HEK293 (cell line): ENCODE measurements at regions not wholly inside any gene's neighbourhood (a gene's known extent, or its start where the extent isn't known, plus 50 kb on each side); places are given as distances from the start of the nearest gene placed in this dataset.

Experiments used
- CTCF ChIA-PET: fragments of 350-600 bp; formaldehyde crosslinking; extraction: SDS; loops from one replicate; lab custom pipeline; 2021; ENCODE audit warnings: antibody characterized with exemption; lab: Yijun Ruan, JAX
- POLR2A ChIA-PET: fragments of 300-600 bp; formaldehyde crosslinking; extraction: SDS; loops from one replicate; lab custom pipeline; 2020; ENCODE audit warnings: antibody characterized with exemption, inconsistent platforms; lab: Yijun Ruan, JAX
- H3K27ac ChIP-seq: fragments of 200-500 bp; sonication (Bioruptor generic); 2 replicates; pipeline ENCODE4 v1.5.1; 2014; ENCODE audit warnings: low read depth, low read length, control low read depth, inconsistent platforms; ENCODE audit errors: extremely low read depth
- H3K36me3 ChIP-seq, 2 experiments: fragments of 200-500 bp in 1 of 2; sonication (Bioruptor generic) in 1 of 2; 1 replicate in 1 of 2; 2 replicates in 1 of 2; pipeline ENCODE4 v1.5.1; 2014 to 2017; ENCODE audit warnings: inconsistent platforms in 2 of 2, low read length in 2 of 2; ENCODE audit not compliant: control insufficient read depth in 2 of 2, insufficient read depth in 1 of 2
- H3K4me1 ChIP-seq: fragments of 200-500 bp; sonication (Bioruptor generic); 2 replicates; pipeline ENCODE4 v1.5.1; 2014; ENCODE audit warnings: mild to moderate bottlenecking, low read length, inconsistent platforms; ENCODE audit not compliant: control insufficient read depth, insufficient read depth
- H3K4me3 ChIP-seq: 2 replicates; pipeline ENCODE4 v1.5.1; 2011; ENCODE audit warnings: low read depth, mild to moderate bottlenecking, control low read depth, low read length, moderate library complexity
- H3K9me3 ChIP-seq: fragments of 200-500 bp; sonication (Bioruptor generic); 2 replicates; pipeline ENCODE4 v1.5.1; 2014; ENCODE audit warnings: low read depth, low read length, inconsistent platforms; ENCODE audit not compliant: control insufficient read depth, insufficient read depth
- PRDM1 ChIP-seq: fragments of 450-650 bp; formaldehyde crosslinking; IDR thresholded peaks from 2 replicates; pipeline ENCODE4; 2016; ENCODE audit warnings: missing biosample characterization, missing genetic modification characterization
- SCRT2 ChIP-seq: fragments of 450-650 bp; formaldehyde crosslinking; IDR thresholded peaks from 2 replicates; pipeline ENCODE4 v1.5.1; 2016; ENCODE audit warnings: missing biosample characterization, missing genetic modification characterization
- ZBTB48 ChIP-seq: fragments of 450-650 bp; formaldehyde crosslinking; IDR thresholded peaks from 2 replicates; pipeline ENCODE4 v1.5.1; 2016; ENCODE audit warnings: missing biosample characterization, missing genetic modification characterization
- ZFHX2 ChIP-seq: fragments of 450-650 bp; formaldehyde crosslinking; conservative IDR thresholded peaks from 2 replicates; pipeline ENCODE4 v1.5.1; 2016; ENCODE audit warnings: missing biosample characterization, missing genetic modification characterization
- ZNF112 ChIP-seq: fragments of 450-650 bp; formaldehyde crosslinking; IDR thresholded peaks from 2 replicates; pipeline ENCODE4 v1.5.0; 2017; ENCODE audit warnings: missing biosample characterization, missing genetic modification characterization
- ZNF175 ChIP-seq: fragments of 450-650 bp; formaldehyde crosslinking; IDR thresholded peaks from 2 replicates; pipeline ENCODE4 v1.5.1; 2016; ENCODE audit warnings: missing biosample characterization, missing genetic modification characterization
- ZNF2 ChIP-seq: fragments of 450-650 bp; formaldehyde crosslinking; IDR thresholded peaks from 2 replicates; pipeline ENCODE4 v1.5.1; 2016; ENCODE audit warnings: missing biosample characterization, missing genetic modification characterization
- ZNF341 ChIP-seq: fragments of 450-650 bp; formaldehyde crosslinking; IDR thresholded peaks from 2 replicates; pipeline ENCODE4; 2016; ENCODE audit warnings: low read depth, missing biosample characterization, missing genetic modification characterization
- ZNF37A ChIP-seq: fragments of 450-650 bp; IDR thresholded peaks from 2 replicates; pipeline ENCODE4 v1.5.1; 2018; ENCODE audit warnings: missing biosample characterization, missing genetic modification characterization
- ZNF404 ChIP-seq: fragments of 450-650 bp; formaldehyde crosslinking; IDR thresholded peaks from 2 replicates; pipeline ENCODE4 v1.5.1; 2017; ENCODE audit warnings: missing biosample characterization, missing genetic modification characterization
- ZNF473 ChIP-seq: fragments of 450-650 bp; formaldehyde crosslinking; IDR thresholded peaks from 2 replicates; pipeline ENCODE4 v1.5.1; 2017; ENCODE audit warnings: missing biosample characterization, missing genetic modification characterization
- ZNF501 ChIP-seq: fragments of 450-650 bp; formaldehyde crosslinking; IDR thresholded peaks from 2 replicates; pipeline ENCODE4 v1.5.1; 2016; ENCODE audit warnings: missing biosample characterization, missing genetic modification characterization
- ZNF629 ChIP-seq: fragments of 450-650 bp; formaldehyde crosslinking; IDR thresholded peaks from 2 replicates; pipeline ENCODE4 v1.5.1; 2017; ENCODE audit warnings: missing biosample characterization, missing genetic modification characterization
- ZNF747 ChIP-seq: fragments of 450-650 bp; formaldehyde crosslinking; IDR thresholded peaks from 2 replicates; pipeline ENCODE4 v1.5.1; 2016; ENCODE audit warnings: missing biosample characterization, missing genetic modification characterization
- ZNF76 ChIP-seq: fragments of 450-650 bp; formaldehyde crosslinking; IDR thresholded peaks from 2 replicates; pipeline ENCODE4; 2016; ENCODE audit warnings: low read depth, missing biosample characterization, missing genetic modification characterization, borderline replicate concordance
- TF ChIP-seq, protein P1 (sequence below): fragments of 450-650 bp; formaldehyde crosslinking; IDR thresholded peaks from 2 replicates; pipeline ENCODE4 v1.5.1; 2017; ENCODE audit warnings: missing biosample characterization, missing genetic modification characterization
- TF ChIP-seq, protein P2 (sequence below): fragments of 450-650 bp; formaldehyde crosslinking; IDR thresholded peaks from 2 replicates; pipeline ENCODE4 v1.5.1; 2016; ENCODE audit warnings: missing biosample characterization, missing genetic modification characterization, borderline replicate concordance
- TF ChIP-seq, protein P3 (sequence below): fragments of 450-650 bp; formaldehyde crosslinking; IDR thresholded peaks from 2 replicates; pipeline ENCODE4 v1.5.1; 2017; ENCODE audit warnings: missing biosample characterization, missing genetic modification characterization
- TF ChIP-seq, protein P4 (sequence below): sonication (generic); formaldehyde crosslinking; IDR thresholded peaks from 2 replicates; pipeline ENCODE4 v1.8.1; 2022; ENCODE audit warnings: mild to moderate bottlenecking, moderate library complexity, missing genetic modification reagents
- TF ChIP-seq, protein P5 (sequence below): fragments of 450-650 bp; formaldehyde crosslinking; IDR thresholded peaks from 2 replicates; pipeline ENCODE4 v1.5.1; 2016; ENCODE audit warnings: missing biosample characterization, missing genetic modification characterization

DNA sequence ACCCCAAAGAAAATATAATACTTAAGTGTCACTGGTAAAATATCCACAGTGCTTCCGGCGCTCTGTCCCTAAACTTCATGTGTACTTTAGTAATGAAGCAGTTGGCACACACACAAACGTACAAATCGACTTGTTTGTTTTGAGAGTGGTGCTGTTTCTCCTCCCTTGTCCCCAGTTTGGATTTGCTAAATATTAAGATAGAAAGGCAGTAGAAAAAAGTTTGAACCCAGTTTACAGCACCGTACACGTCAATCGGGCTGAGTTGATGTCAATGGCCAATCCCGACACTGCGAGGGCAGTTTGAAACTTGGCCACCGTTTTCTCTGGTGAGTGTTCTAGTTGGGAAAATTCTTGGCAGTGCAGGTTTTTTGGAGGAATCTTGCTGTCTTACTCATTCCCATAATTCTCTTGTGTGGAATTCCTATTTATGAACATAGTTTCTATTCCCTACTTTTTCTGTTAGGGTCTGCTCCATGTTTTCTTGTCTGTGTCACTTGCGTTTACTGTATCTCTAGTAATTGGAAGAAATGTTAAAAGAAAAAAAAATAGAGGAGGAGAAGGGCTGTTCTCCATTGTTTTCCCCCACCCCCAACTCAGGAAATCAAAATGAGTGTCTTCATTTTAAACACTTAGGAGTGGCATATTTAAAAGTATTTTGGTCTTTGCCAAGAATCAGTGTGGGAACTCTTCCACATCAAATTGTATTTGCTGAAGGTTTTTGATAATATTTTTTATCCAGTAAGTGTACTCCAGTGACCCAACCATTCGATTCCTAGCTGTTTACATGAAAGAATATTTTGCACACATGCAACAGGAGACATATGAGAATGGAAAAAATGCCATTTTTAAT is 72.3 kb downstream of the OR2B2 start:
- no peaks in the 10 kb centered on the region for H3K4me1 ChIP-seq
- no peak overlapping the region for H3K27ac ChIP-seq
- H3K9me3 ChIP-seq, result no peaks in the 10 kb centered on the region
- CTCF ChIA-PET, result interaction anchor here (0.6 to 1.2 kb wide), 3 partner anchors 19 to 54 kb away, joined by 3 to 6 read pairs (median 3); a partner anchor contains a TSS
- peak overlapping the region; percentile 48 for H3K4me3 ChIP-seq
- POLR2A ChIA-PET, result interaction anchor here (1.0 to 6.4 kb wide), 13 partner anchors 10 to 693 kb away, joined by 3 to 220 read pairs (median 14); a partner anchor contains a TSS
- H3K36me3 ChIP-seq, result no peaks in the 10 kb centered on the region
- TF ChIP-seq ZNF76 (tag by site-specific recombination) (peak; percentile 52; the same call in 1 of the 2 replicates), SCRT2 (tag by site-specific recombination) (peak; percentile 68), ZNF629 (tag by site-specific recombination) (0 out of 2 replicates have a peak, but pooled peaks have one; percentile 39), ZNF747 (tag by site-specific recombination) (no peak), ZNF341 (tag by site-specific recombination) (peak; percentile 78), ZNF37A (tag by site-specific recombination) (no peak), ZNF404 (tag by site-specific recombination) (no peak), ZNF473 (tag by site-specific recombination) (no peak), ZNF112 (tag by site-specific recombination) (no peak), PRDM1 (tag by site-specific recombination) (peak; percentile 50), ZBTB48 (tag by site-specific recombination) (no peak)
- TF ChIP-seq, protein P1, sequence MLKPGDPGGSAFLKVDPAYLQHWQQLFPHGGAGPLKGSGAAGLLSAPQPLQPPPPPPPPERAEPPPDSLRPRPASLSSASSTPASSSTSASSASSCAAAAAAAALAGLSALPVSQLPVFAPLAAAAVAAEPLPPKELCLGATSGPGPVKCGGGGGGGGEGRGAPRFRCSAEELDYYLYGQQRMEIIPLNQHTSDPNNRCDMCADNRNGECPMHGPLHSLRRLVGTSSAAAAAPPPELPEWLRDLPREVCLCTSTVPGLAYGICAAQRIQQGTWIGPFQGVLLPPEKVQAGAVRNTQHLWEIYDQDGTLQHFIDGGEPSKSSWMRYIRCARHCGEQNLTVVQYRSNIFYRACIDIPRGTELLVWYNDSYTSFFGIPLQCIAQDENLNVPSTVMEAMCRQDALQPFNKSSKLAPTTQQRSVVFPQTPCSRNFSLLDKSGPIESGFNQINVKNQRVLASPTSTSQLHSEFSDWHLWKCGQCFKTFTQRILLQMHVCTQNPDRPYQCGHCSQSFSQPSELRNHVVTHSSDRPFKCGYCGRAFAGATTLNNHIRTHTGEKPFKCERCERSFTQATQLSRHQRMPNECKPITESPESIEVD, result peak; percentile 38
- TF ChIP-seq, protein P2, sequence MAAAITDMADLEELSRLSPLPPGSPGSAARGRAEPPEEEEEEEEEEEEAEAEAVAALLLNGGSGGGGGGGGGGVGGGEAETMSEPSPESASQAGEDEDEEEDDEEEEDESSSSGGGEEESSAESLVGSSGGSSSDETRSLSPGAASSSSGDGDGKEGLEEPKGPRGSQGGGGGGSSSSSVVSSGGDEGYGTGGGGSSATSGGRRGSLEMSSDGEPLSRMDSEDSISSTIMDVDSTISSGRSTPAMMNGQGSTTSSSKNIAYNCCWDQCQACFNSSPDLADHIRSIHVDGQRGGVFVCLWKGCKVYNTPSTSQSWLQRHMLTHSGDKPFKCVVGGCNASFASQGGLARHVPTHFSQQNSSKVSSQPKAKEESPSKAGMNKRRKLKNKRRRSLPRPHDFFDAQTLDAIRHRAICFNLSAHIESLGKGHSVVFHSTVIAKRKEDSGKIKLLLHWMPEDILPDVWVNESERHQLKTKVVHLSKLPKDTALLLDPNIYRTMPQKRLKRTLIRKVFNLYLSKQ (tag by site-specific recombination), result no peak
- TF ChIP-seq, protein P3, sequence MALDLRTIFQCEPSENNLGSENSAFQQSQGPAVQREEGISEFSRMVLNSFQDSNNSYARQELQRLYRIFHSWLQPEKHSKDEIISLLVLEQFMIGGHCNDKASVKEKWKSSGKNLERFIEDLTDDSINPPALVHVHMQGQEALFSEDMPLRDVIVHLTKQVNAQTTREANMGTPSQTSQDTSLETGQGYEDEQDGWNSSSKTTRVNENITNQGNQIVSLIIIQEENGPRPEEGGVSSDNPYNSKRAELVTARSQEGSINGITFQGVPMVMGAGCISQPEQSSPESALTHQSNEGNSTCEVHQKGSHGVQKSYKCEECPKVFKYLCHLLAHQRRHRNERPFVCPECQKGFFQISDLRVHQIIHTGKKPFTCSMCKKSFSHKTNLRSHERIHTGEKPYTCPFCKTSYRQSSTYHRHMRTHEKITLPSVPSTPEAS (tag by site-specific recombination), result 0 out of 2 replicates have a peak, but pooled peaks have one; percentile 14
- TF ChIP-seq, protein P4, sequence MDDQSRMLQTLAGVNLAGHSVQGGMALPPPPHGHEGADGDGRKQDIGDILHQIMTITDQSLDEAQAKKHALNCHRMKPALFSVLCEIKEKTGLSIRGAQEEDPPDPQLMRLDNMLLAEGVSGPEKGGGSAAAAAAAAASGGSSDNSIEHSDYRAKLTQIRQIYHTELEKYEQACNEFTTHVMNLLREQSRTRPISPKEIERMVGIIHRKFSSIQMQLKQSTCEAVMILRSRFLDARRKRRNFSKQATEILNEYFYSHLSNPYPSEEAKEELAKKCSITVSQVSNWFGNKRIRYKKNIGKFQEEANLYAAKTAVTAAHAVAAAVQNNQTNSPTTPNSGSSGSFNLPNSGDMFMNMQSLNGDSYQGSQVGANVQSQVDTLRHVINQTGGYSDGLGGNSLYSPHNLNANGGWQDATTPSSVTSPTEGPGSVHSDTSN, result no peak

DNA sequence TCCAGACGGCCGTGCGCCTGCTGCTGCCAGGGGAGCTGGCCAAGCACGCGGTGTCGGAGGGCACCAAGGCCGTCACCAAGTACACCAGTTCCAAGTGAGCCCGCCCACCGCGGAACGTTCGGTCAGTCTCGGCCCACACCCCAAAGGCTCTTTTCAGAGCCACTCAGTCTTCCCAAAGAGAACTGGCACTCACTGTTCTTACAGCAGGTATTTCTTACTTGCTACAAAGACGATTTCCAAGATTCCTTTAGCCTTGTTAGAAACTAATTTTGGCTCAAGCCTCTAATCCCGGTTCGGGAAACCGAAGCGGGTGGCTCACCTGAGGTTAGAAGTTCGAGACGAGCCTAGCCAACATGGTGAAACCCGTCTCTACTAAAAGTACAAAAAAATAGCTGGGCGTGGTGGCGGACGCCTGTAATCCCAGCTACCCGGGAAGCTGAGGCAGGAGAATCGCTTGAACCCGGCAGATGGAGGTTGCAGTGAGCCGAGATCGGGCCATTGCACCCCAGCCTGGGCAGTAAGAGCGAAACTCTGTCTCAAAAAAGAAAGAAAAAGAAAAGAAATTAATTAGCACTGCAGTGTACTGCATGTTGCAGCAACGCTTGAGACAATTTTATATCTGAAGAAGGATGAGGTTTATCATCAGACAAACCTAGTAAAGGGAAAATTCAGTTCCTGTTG is 73.1 kb downstream of the OR2B2 start:
- Histone ChIP-seq H3K4me1 (no peaks in the 10 kb centered on the region), H3K27ac (peak overlapping the region; percentile 90), H3K9me3 (no peaks in the 10 kb centered on the region)
- TF ChIP-seq ZBTB48 (tag by site-specific recombination), result no peak
- 0 out of 2 replicates have a peak, but pooled peaks have one; percentile 17 for TF ChIP-seq ZNF501 (tag by site-specific recombination)
- TF ChIP-seq, protein P5, sequence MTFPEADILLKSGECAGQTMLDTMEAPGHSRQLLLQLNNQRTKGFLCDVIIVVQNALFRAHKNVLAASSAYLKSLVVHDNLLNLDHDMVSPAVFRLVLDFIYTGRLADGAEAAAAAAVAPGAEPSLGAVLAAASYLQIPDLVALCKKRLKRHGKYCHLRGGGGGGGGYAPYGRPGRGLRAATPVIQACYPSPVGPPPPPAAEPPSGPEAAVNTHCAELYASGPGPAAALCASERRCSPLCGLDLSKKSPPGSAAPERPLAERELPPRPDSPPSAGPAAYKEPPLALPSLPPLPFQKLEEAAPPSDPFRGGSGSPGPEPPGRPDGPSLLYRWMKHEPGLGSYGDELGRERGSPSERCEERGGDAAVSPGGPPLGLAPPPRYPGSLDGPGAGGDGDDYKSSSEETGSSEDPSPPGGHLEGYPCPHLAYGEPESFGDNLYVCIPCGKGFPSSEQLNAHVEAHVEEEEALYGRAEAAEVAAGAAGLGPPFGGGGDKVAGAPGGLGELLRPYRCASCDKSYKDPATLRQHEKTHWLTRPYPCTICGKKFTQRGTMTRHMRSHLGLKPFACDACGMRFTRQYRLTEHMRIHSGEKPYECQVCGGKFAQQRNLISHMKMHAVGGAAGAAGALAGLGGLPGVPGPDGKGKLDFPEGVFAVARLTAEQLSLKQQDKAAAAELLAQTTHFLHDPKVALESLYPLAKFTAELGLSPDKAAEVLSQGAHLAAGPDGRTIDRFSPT, result 0 out of 2 replicates have a peak, but pooled peaks have one; percentile 58
- TF ChIP-seq ZFHX2 (tag by site-specific recombination), result 0 out of 2 replicates have a peak, but pooled peaks have one; percentile 15
- TF ChIP-seq ZNF2, result 0 out of 2 replicates have a peak, but pooled peaks have one; percentile 7
- TF ChIP-seq, protein P4, result 0 out of 2 replicates have a peak, but pooled peaks have one; percentile 13
- TF ChIP-seq ZNF175 (tag by site-specific recombination), result no peak
- TF ChIP-seq, all 188 proteins: peak for 5
- CTCF ChIA-PET, result interaction anchor here (0.6 to 5.1 kb wide), 4 partner anchors 12 to 651 kb away, joined by 3 to 38 read pairs (median 6); a partner anchor contains a TSS
- H3K36me3 ChIP-seq, result no peaks in the 10 kb centered on the region
- peak overlapping the region; percentile 48 for H3K4me3 ChIP-seq
- POLR2A ChIA-PET, result interaction anchor here (1.1 to 6.4 kb wide), 24 partner anchors 10 to 1817 kb away, joined by 3 to 220 read pairs (median 7); partner anchors contain the start of genes ZSCAN23 and ZSCAN26
